ENCODE measurements at regions not wholly inside any gene's neighbourhood (a gene's known extent, or its start where the extent isn't known, plus 50 kb on each side); places are given as distances from the start of the nearest gene placed in this dataset.

DNA sequence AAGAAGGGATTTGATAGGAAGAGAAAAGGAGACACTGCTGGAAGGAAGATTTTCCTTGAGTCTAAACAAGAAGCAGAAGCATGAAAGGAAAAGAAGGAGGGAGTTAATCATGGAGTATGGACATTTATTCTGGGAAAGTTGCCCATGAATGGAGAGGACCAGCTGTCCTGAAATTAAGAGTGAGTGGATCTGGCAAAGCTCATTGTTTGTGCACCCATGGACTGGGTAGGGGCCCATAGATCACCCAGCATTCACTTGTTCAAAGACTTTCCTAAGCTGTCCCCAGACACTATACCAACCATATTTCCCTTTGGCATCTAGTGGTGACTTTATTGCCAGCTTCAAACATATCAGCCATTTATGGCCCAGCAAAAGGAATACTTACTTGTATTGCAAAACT is 422.7 kb downstream of the FBXO15 start:
- no peak for TF ChIP-seq ZFX (IDR thresholded peaks at IDR 0.05)
- TF ChIP-seq, protein P1, sequence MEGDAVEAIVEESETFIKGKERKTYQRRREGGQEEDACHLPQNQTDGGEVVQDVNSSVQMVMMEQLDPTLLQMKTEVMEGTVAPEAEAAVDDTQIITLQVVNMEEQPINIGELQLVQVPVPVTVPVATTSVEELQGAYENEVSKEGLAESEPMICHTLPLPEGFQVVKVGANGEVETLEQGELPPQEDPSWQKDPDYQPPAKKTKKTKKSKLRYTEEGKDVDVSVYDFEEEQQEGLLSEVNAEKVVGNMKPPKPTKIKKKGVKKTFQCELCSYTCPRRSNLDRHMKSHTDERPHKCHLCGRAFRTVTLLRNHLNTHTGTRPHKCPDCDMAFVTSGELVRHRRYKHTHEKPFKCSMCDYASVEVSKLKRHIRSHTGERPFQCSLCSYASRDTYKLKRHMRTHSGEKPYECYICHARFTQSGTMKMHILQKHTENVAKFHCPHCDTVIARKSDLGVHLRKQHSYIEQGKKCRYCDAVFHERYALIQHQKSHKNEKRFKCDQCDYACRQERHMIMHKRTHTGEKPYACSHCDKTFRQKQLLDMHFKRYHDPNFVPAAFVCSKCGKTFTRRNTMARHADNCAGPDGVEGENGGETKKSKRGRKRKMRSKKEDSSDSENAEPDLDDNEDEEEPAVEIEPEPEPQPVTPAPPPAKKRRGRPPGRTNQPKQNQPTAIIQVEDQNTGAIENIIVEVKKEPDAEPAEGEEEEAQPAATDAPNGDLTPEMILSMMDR (conservative IDR thresholded peaks at IDR 0.05), result no peak
- no peak overlapping the region for H3K27ac ChIP-seq

- TF ChIP-seq, protein P1 (conservative IDR thresholded peaks at IDR 0.05), result no peak
- no peak for TF ChIP-seq ZFX (IDR thresholded peaks at IDR 0.05)
- no peak overlapping the region for H3K27ac ChIP-seq
Measured at GRCh38 chr18:73719611-73720010, 428.0 kb downstream of the FBXO15 start.

GRCh38 chr18:73717570-73717969 is 430.1 kb downstream of the FBXO15 start:
- no peak overlapping the region for H3K27ac ChIP-seq
- no peak for TF ChIP-seq ZFX (IDR thresholded peaks at IDR 0.05)
- TF ChIP-seq, protein P1 (conservative IDR thresholded peaks at IDR 0.05), result no peak

- no peak for TF ChIP-seq ZFX (IDR thresholded peaks at IDR 0.05)
- TF ChIP-seq, protein P1 (conservative IDR thresholded peaks at IDR 0.05), result no peak
- H3K27ac ChIP-seq, result no peak overlapping the region
Measured at GRCh38 chr18:73715210-73715670, 432.4 kb downstream of the FBXO15 start.

DNA sequence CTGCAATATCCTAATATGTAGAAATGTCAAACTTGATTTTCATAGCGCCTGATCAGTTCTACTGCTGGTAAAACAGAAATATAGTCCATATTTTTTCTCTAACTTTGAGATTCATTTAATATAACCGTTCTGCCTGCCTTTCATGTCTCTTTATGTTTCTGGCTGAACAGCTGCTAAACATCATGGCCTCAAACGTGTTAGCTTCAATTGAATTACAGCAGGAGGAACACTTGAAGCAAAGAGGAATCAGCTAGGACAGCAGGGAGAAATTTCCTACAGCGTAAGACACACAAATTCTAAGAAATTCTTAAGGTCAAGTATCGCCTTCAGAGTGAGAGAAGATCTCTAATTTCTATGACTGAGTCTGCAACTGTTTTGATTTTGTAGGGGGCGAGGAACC is 433.2 kb downstream of the FBXO15 start:
- no peak overlapping the region for H3K27ac ChIP-seq
- TF ChIP-seq, protein P1 (conservative IDR thresholded peaks at IDR 0.05), result no peak
- TF ChIP-seq ZFX (IDR thresholded peaks at IDR 0.05), result no peak

DNA sequence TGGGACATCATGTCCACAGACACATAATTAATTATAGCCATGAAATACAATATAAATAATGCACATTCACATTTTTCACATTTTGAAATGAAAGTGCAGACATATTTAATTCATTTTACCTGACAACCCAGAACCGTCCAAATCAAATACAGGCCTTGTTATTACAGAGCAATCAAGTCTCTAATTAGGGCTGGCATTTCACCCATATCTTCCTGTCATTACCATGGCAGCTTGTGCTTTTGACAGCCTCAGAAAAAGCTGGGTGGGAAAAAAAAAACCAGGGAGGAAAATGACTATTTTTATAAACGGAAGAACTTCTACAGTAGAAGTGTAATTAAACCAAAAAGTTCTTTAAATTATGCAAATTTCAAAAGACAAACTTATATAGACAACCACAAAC is 436.4 kb downstream of the FBXO15 start:
- H3K27ac ChIP-seq, result no peak overlapping the region
- no peak for TF ChIP-seq ZFX (IDR thresholded peaks at IDR 0.05)
- TF ChIP-seq, protein P1 (conservative IDR thresholded peaks at IDR 0.05), result no peak

DNA sequence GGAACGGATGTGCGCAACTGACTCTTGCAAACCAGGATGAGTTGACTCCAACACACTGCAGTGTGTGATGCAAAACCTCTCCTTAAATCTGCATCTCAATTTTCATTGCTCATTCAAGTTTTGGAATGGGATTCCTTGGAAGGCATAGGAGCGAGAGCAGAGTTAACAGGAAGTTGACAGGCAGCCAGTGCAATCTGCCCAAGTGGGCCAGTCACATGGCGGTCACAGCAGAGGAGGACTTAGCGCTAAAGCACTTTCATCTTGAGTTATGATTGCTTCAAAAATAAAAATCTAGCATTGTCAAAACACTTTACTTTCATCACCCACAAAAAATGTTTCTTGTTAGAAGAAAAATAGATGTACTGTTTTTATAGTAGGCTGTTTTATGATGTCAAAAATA is 439.0 kb downstream of the FBXO15 start:
- no peak for TF ChIP-seq ZFX (IDR thresholded peaks at IDR 0.05)
- TF ChIP-seq, protein P1 (conservative IDR thresholded peaks at IDR 0.05), result no peak
- no peak overlapping the region for H3K27ac ChIP-seq

Measured in C4-2B (cell line).